PC-3 (cell line): ENCODE measurements at regions not wholly inside any gene's neighbourhood (a gene's known extent, or its start where the extent isn't known, plus 50 kb on each side); places are given as distances from the start of the nearest gene placed in this dataset.

Source experiments
- EZH2 ChIP-seq: fragments of 300-600 bp; sonication (generic); IDR thresholded peaks from one replicate; pipeline ENCODE4 v1.6.1; 2017; ENCODE audit warnings: antibody characterized with exemption, mild to moderate bottlenecking, low read length; ENCODE audit not compliant: unreplicated experiment
- EZH2phosphoT487 ChIP-seq: fragments of 300-600 bp; sonication (generic); IDR thresholded peaks from 2 replicates; pipeline ENCODE4 v1.6.1; 2018; ENCODE audit warnings: mild to moderate bottlenecking, antibody characterized with exemption, low read length, borderline replicate concordance
- TF ChIP-seq, protein P1 (sequence below): fragments of 300-600 bp; sonication (generic); conservative IDR thresholded peaks from 2 replicates; pipeline ENCODE4 v1.5.1; 2017; ENCODE audit warnings: antibody characterized with exemption, low read depth, mild to moderate bottlenecking, low read length

DNA sequence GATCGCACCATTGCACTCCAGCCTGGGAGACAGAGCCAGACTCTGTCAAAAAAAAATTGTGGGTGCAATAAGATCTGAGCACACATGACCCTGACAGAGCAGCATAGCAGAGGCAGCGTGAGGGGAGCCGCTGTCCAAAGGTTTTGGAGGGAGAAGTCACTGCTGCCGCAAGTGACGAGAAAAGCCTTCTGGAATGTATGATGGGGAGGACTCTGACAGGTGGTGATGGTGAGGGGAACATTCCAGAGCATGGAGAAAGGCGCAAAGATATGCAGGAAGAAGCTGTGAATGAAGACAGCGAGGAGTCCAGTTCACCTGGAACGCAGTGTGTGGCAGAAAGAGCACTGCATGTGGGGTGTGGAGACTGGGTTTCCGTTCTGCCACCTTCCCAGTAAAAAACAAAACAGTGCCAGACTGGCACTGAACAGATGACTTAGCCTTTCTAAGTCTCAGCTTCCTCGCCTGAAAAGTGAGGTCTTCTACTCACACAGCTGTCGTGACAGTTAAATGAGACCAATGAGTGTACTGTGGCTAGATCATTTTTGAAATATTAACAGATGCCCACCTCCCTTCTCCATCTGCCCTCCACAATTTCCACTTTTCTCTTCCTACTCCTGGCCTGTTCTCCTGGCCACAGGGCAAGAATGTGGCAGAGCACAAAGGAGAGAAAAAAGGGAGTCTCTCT lies 53.4 kb upstream of the PTHLH start:
- TF ChIP-seq EZH2 = no peak
- TF ChIP-seq, protein P1, sequence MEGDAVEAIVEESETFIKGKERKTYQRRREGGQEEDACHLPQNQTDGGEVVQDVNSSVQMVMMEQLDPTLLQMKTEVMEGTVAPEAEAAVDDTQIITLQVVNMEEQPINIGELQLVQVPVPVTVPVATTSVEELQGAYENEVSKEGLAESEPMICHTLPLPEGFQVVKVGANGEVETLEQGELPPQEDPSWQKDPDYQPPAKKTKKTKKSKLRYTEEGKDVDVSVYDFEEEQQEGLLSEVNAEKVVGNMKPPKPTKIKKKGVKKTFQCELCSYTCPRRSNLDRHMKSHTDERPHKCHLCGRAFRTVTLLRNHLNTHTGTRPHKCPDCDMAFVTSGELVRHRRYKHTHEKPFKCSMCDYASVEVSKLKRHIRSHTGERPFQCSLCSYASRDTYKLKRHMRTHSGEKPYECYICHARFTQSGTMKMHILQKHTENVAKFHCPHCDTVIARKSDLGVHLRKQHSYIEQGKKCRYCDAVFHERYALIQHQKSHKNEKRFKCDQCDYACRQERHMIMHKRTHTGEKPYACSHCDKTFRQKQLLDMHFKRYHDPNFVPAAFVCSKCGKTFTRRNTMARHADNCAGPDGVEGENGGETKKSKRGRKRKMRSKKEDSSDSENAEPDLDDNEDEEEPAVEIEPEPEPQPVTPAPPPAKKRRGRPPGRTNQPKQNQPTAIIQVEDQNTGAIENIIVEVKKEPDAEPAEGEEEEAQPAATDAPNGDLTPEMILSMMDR = no peak
- TF ChIP-seq EZH2phosphoT487 = no peak
